ENCODE measurements at regions not wholly inside any gene's neighbourhood (a gene's known extent, or its start where the extent isn't known, plus 50 kb on each side); places are given as distances from the start of the nearest gene placed in this dataset.
"Not testable (repeated sequence)": the region's sequence is repeated elsewhere in the genome, so short reads cannot be mapped to it uniquely, and the experiment has no call there.

DNA sequence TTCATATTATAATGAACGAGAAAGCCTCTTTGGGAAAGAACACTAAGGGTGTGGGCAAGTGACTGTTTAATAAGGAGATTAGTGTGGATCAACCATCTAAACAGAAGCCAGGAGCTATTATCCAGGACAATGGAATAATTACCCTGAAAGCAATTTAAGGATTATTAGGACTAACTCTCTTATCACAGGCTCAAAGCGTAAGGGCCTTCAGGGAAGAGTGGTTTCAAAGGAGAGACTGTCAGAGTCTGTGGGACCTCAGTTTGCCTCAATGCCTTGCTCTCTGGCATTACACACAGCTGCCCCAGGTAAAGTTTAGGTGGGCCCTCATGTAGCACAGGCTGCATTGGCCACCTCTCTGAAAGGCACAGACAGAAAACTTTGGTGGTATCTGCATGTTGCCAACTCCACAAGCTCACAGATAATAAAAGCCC lies 717.2 kb upstream of the ADGRL3 start (continued):
- TF ChIP-seq, protein P1, sequence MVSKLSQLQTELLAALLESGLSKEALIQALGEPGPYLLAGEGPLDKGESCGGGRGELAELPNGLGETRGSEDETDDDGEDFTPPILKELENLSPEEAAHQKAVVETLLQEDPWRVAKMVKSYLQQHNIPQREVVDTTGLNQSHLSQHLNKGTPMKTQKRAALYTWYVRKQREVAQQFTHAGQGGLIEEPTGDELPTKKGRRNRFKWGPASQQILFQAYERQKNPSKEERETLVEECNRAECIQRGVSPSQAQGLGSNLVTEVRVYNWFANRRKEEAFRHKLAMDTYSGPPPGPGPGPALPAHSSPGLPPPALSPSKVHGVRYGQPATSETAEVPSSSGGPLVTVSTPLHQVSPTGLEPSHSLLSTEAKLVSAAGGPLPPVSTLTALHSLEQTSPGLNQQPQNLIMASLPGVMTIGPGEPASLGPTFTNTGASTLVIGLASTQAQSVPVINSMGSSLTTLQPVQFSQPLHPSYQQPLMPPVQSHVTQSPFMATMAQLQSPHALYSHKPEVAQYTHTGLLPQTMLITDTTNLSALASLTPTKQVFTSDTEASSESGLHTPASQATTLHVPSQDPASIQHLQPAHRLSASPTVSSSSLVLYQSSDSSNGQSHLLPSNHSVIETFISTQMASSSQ (IDR thresholded peaks at IDR 0.05; ENCODE audit: low read depth) = no peak
- TF ChIP-seq, protein P1 (CRISPR knock-in tag; IDR thresholded peaks at IDR 0.05; ENCODE audit: borderline replicate concordance) = no peak

DNA sequence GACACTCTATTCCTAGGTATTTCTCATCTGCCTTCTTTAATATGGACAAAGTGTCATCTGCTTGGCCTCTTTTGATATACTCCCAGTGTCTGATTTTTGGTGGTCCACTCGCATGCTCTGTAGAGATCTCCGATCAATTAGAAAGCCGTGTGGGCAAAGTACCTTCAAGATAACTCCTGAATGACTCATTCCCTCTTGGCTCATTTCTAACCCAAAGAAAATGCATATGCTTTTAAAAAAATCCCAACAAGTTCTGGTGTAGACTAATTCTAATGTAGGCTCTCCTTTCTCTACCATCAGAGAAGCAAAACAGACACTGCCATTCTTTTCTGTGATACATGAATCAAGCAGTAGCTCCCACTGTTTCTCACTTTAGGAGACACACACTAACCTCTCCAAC lies 714.9 kb upstream of the ADGRL3 start:
- Histone ChIP-seq H3K9ac (ENCODE audit: insufficient read depth, low read depth, low read length) (no peak overlapping the region), H3K4me1 (ENCODE audit: insufficient read depth, low read length) (no peaks in the 10 kb centered on the region), H3K4me2 (ENCODE audit: low read depth, low read length) (no peak overlapping the region), H3K4me3 (replicated peaks in 1 of 3; ENCODE audit: insufficient read depth in 1 of 3, low read depth in 2 of 3, low read length in 3 of 3) (no peak overlapping the region), H2AFZ (ENCODE audit: low read length) (no peak overlapping the region), H3K27ac (ENCODE audit: extremely low read length, insufficient read depth, low read length) (no peak overlapping the region), H3K9me3 (ENCODE audit: low read length) (no peaks in the 10 kb centered on the region; the same call in 1 of the 2 replicates), H3K79me2 (ENCODE audit: insufficient read depth, low read length) (no peaks in the 10 kb centered on the region), H3K27me3 (ENCODE audit: control insufficient read depth in 1 of 2, insufficient read depth in 2 of 2, low read length in 2 of 2) (no peaks in the 10 kb centered on the region), H3K36me3 (replicated peaks in 1 of 2; ENCODE audit: control insufficient read depth in 1 of 2, insufficient read depth in 2 of 2, low read length in 2 of 2) (no peaks in the 10 kb centered on the region), H4K20me1 (ENCODE audit: insufficient read depth, low read length) (no peaks in the 10 kb centered on the region)
- in situ Hi-C loops (cut with HindIII; ENCODE audit: extremely low pct_ligation_motif_present, low pct_unique_long_range_greater_than_20kb) (no loop called here), intact Hi-C loops (cut with micrococcal nuclease; ENCODE audit: unreplicated experiment) (no loop called here)
- no peak for ATAC-seq
- no peak for FAIRE-seq
- BruUV-seq (replicated peaks) = no TSS peak
- POLR2A ChIA-PET = no interaction called here
- DNase-seq (ENCODE audit: low spot score) = no peak
- CTCF ChIA-PET (ENCODE audit: low intra/inter-chr PET ratio, low total read pairs) = no interaction called here
- WGBS (ENCODE audit: low lambda C conversion rate) = 2% methylated on average over 3 of the region's 3 CpGs
- TF ChIP-seq ZFYVE20 (CRISPR knock-in tag; IDR thresholded peaks at IDR 0.05; ENCODE audit: borderline replicate concordance, low read depth) (no peak), ZNF501 (CRISPR knock-in tag; IDR thresholded peaks at IDR 0.05) (no peak), ZNF776 (CRISPR knock-in tag; IDR thresholded peaks at IDR 0.05) (no peak), BRD4 (CRISPR knock-in tag; IDR thresholded peaks at IDR 0.05) (no peak)

DNA sequence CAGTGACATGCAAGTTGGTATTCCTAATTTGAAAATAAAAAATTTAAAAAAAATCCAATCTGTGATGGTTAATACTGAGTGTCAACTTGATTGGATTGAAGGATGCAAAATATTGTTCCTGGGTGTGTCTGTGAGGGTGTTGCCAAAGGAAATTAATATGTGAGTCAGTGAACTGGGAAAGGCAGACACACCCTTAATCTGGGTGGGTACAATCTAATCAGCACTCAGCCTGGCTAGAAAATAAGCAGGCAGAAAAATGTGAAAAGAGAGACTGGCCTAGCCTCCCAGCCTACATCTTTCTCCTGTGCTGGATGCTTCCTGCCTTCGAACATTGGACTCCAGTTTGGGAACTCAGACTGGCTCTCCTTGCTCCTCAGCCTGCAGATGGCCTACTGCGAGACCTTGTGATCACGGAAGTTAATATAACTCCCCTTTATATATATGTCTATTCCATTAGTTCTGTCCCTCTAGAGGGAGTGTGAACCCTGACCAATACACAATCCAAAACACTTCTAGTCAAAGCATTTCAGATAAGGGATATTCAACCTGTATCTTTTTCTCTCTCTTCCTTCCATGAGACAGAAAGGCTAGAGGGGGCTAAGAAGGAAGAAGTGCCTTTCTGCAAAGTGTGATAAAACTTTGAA lies 712.9 kb upstream of the ADGRL3 start:
- 24% methylated on average over 3 of the region's 3 CpGs for WGBS (ENCODE audit: low lambda C conversion rate)
- CTCF ChIA-PET (ENCODE audit: low intra/inter-chr PET ratio, low total read pairs); H3K9me3 ChIP-seq (ENCODE audit: low read length); H4K20me1 ChIP-seq (ENCODE audit: insufficient read depth, low read length); H2AFZ ChIP-seq (ENCODE audit: low read length); H3K36me3 ChIP-seq (replicated peaks in 1 of 2; ENCODE audit: control insufficient read depth in 1 of 2, insufficient read depth in 2 of 2, low read length in 2 of 2); H3K4me1 ChIP-seq (ENCODE audit: insufficient read depth, low read length); FAIRE-seq; DNase-seq (ENCODE audit: low spot score); H3K27me3 ChIP-seq (ENCODE audit: control insufficient read depth in 1 of 2, insufficient read depth in 2 of 2, low read length in 2 of 2); ATAC-seq; H3K4me3 ChIP-seq (replicated peaks in 1 of 3; ENCODE audit: insufficient read depth in 1 of 3, low read depth in 2 of 3, low read length in 3 of 3); in situ Hi-C loops (cut with HindIII; ENCODE audit: extremely low pct_ligation_motif_present, low pct_unique_long_range_greater_than_20kb); intact Hi-C loops (cut with micrococcal nuclease; ENCODE audit: unreplicated experiment); H3K79me2 ChIP-seq (ENCODE audit: insufficient read depth, low read length); H3K4me2 ChIP-seq (ENCODE audit: low read depth, low read length); H3K27ac ChIP-seq (ENCODE audit: extremely low read length, insufficient read depth, low read length); BruUV-seq (replicated peaks); POLR2A ChIA-PET; H3K9ac ChIP-seq (ENCODE audit: insufficient read depth, low read depth, low read length): not testable (repeated sequence)
